Small intestine (tissue), 7 donors: ENCODE measurements at regions not wholly inside any gene's neighbourhood (a gene's known extent, or its start where the extent isn't known, plus 50 kb on each side); places are given as distances from the start of the nearest gene placed in this dataset.
"Not testable (repeated sequence)": the region's sequence is repeated elsewhere in the genome, so short reads cannot be mapped to it uniquely, and the experiment has no call there.

Experiments used
- DNase-seq, 2 donors: peaks; one replicate each; pipeline versions ENCODE4 v3.0.0 to v3.0.0-alpha.2; 2013
- FAIRE-seq: peaks from 2 replicates; lab custom pipeline; 2012; peaks lifted over from hg19 to GRCh38; lab: Jason Lieb, UNC
- H3K27ac ChIP-seq, 3 donors: one replicate each; pipeline ENCODE4 v1.5.1; 2013; ENCODE audit warnings: low read length in 2 of 3, mild to moderate bottlenecking in 2 of 3, control low read depth in 1 of 3, inconsistent platforms in 1 of 3, low read depth in 1 of 3, moderate library complexity in 1 of 3
- H3K27me3 ChIP-seq, 3 donors: one replicate each; pipeline ENCODE4 v1.6.1; 2013; ENCODE audit warnings: low read length in 3 of 3, inconsistent platforms in 1 of 3; ENCODE audit not compliant: control insufficient read depth in 3 of 3, insufficient read depth in 3 of 3
- H3K36me3 ChIP-seq, 3 donors: one replicate each; pipeline ENCODE4 v1.6.1; 2013; ENCODE audit warnings: low read length in 3 of 3, inconsistent platforms in 1 of 3, low read depth in 1 of 3, mild to moderate bottlenecking in 1 of 3, moderate library complexity in 1 of 3; ENCODE audit not compliant: control insufficient read depth in 3 of 3, insufficient read depth in 2 of 3
- H3K4me1 ChIP-seq, 3 donors: one replicate each; pipeline ENCODE4 v1.6.1; 2013; ENCODE audit warnings: low read length in 2 of 3, inconsistent platforms in 1 of 3, low read depth in 1 of 3, mild to moderate bottlenecking in 1 of 3, moderate library complexity in 1 of 3; ENCODE audit not compliant: control insufficient read depth in 3 of 3, insufficient read depth in 2 of 3
- H3K4me3 ChIP-seq, 3 donors: one replicate each; pipeline ENCODE4 v1.5.1; 2013; ENCODE audit warnings: low read length in 3 of 3, control low read depth in 1 of 3, inconsistent platforms in 1 of 3, low read depth in 1 of 3, mild to moderate bottlenecking in 1 of 3, moderate library complexity in 1 of 3
- H3K9me3 ChIP-seq, 2 donors: one replicate each; pipeline ENCODE4 v1.6.1; 2013; ENCODE audit warnings: low read depth in 1 of 2, low read length in 1 of 2; ENCODE audit not compliant: control insufficient read depth in 2 of 2, insufficient read depth in 1 of 2
- WGBS, 3 donors: extraction: QIAGEN DNeasy Blood & Tissue Kit; methylation state at CpG; one replicate each; pipeline ENCODE4 v1.1.7; 2013; 5-methylcytosine and 5-hydroxymethylcytosine counted together
- donor health status: healthy with polysubstance abuse.
- donor health status: control.
- donor health status: control.
- donor health status: Bipolar disorder and iron deficiency.
- donor health status: healthy.

- not testable (repeated sequence) for H3K27ac ChIP-seq, H3K36me3 ChIP-seq, FAIRE-seq, H3K4me3 ChIP-seq, H3K4me1 ChIP-seq, H3K27me3 ChIP-seq, H3K9me3 ChIP-seq, DNase-seq
- 79 to 90% (median 84%) methylated on average over 27 to 29 of the region's 29 CpGs for WGBS, 3 donors
These were observed 215.5 kb downstream of the TMEM121 start for GRCh38 chr14:105741707-105742530.

DNA sequence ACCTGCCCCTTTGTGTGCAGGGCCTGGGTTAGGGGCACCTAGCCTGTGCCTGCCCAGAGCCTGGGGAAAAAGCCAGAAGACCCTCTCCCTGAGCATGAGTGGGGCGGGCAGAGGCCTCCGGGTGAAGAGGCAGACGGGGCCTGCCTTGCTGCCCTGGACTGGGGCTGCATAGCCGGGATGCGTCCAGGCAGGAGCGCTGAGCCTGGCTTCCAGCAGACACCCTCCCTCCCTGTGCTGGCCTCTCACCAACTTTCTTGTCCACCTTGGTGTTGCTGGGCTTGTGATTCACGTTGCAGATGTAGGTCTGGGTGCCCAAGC is 216.1 kb downstream of the TMEM121 start:
- Histone ChIP-seq H3K27ac (no peak overlapping the region), H3K9me3 (peaks cover 0 to 8% of the 10 kb centered on the region in 2 donors), H3K4me1 (no peaks in the 10 kb centered on the region), H3K4me3 (no peak overlapping the region), H3K27me3 (no peaks in the 10 kb centered on the region), H3K36me3 (no peaks in the 10 kb centered on the region)
- DNase-seq (no peak), FAIRE-seq (no peak)
- 72 to 87% (median 84%) methylated on average over 7 of the region's 7 CpGs for WGBS, 3 donors

GRCh38 chr14:105742904-105743701 is 216.7 kb downstream of the TMEM121 start:
- not testable (repeated sequence) for FAIRE-seq, DNase-seq, H3K36me3 ChIP-seq, H3K4me1 ChIP-seq, H3K4me3 ChIP-seq, H3K27ac ChIP-seq, H3K27me3 ChIP-seq
- 73 to 83% (median 75%) methylated on average over 16 to 25 of the region's 33 CpGs for WGBS, 3 donors
- peaks cover 0 to 10% of the 10 kb centered on the region in 2 donors for H3K9me3 ChIP-seq

DNA sequence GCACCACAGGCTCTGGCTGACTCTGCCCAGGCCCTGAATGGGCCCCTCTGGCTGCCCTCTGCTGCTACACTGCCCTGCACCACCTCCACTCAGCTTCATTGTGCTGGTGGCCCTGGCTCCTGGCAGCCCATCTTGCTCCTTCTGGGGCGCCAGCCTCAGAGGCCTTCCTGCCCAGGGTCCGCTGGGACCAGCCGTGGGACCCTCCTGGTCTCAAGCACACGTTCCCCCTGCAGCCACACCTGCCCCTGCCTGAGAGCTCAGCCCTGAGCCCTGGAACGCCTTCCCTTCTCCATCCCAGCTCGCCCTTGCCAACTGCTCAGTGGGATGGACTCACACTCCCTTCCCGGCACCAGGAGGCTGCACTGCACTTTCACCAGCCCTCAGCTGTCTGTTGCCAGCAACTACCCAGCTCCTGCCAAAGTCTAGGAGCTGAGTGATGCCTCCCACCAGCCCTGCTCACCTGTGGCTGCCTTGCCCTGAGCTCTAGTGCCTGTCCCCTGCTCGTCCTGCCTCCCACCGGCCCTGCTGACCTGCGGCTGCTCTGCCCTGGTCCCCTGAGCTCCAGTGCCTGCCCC is 217.9 kb downstream of the TMEM121 start:
- not testable (repeated sequence) for H3K27ac ChIP-seq, H3K4me1 ChIP-seq, H3K4me3 ChIP-seq, H3K27me3 ChIP-seq, FAIRE-seq, H3K36me3 ChIP-seq, DNase-seq
- 39 to 70% (median 47%) methylated on average over 8 to 10 of the region's 10 CpGs for WGBS, 3 donors
- H3K9me3 ChIP-seq, result peaks cover 0 to 10% of the 10 kb centered on the region in 2 donors

- H3K9me3 ChIP-seq, result peaks cover 0 to 10% of the 10 kb centered on the region in 2 donors
- no peaks in the 10 kb centered on the region for H3K36me3 ChIP-seq
- FAIRE-seq (no peak), DNase-seq (no peak)
- no peaks in the 10 kb centered on the region for H3K4me1 ChIP-seq
- 49 to 60% (median 52%) methylated on average over 6 of the region's 6 CpGs for WGBS, 3 donors
- H3K27me3 ChIP-seq, result no peaks in the 10 kb centered on the region
- no peak overlapping the region for H3K27ac ChIP-seq
- H3K4me3 ChIP-seq, result no peak overlapping the region
These were observed 219.2 kb downstream of the TMEM121 start for GRCh38 chr14:105745433-105746123.

GRCh38 chr14:105746124-105746514 is 219.7 kb downstream of the TMEM121 start:
- Histone ChIP-seq H3K36me3 (no peaks in the 10 kb centered on the region), H3K27ac (no peak overlapping the region), H3K4me1 (no peaks in the 10 kb centered on the region), H3K9me3 (peaks cover 0 to 10% of the 10 kb centered on the region in 2 donors), H3K4me3 (no peak overlapping the region), H3K27me3 (no peaks in the 10 kb centered on the region)
- 80 to 85% (median 84%) methylated on average over 5 of the region's 5 CpGs for WGBS, 3 donors
- no peak for FAIRE-seq
- no peak for DNase-seq

DNA sequence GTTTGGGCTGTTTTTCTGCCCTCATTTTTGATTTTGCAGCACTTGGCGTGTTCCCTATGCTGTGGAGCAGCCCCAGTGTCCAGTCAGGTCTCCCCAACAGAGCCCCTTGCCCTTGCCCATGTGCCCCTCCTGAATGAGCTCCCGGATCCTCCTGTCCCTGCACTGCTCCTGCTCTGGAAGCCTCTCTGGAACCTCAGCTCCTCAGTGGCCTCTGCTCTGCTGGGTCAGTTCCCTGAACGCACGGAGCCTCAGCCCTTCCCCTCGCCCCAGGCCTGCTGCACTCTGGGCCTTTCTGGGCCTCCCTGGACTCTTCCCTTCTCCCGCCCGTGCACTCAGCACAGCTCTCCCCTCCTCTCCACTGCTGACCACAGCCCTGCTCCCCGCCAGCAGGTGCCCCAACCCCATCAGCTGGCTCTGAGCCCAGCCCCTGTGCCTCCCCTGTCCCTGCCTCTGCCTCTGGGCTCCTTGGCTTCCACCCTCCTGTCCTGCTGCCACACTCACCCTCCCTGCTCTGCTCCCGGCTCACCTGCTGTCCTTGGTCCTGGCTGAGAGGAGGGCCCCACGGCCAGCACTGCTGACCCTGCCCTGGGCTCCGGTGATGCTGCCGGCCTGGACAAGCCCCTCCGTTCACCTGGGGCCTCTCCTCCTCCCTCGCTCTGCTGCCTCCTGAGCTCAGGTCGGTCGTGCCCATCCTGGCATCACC is 220.6 kb downstream of the TMEM121 start:
- not testable (repeated sequence) for H3K27ac ChIP-seq, H3K4me1 ChIP-seq, H3K4me3 ChIP-seq, DNase-seq, H3K27me3 ChIP-seq, FAIRE-seq, H3K36me3 ChIP-seq
- H3K9me3 ChIP-seq, result peaks cover 0 to 10% of the 10 kb centered on the region in 2 donors
- WGBS, 3 donors, result 62 to 83% (median 65%) methylated on average over 15 to 16 of the region's 16 CpGs
